GM19025 (cell line): ENCODE measurements at regions not wholly inside any gene's neighbourhood (a gene's known extent, or its start where the extent isn't known, plus 50 kb on each side); places are given as distances from the start of the nearest gene placed in this dataset.
"Not testable (repeated sequence)": the region's sequence is repeated elsewhere in the genome, so short reads cannot be mapped to it uniquely, and the experiment has no call there.

Experiments used
- ATAC-seq: cut with Tn5 transposase; IDR thresholded peaks from one replicate; pipeline ENCODE4 v1.9.1; 2021; ENCODE audit warnings: mild to moderate bottlenecking, low read depth, moderate library complexity; ENCODE audit not compliant: unreplicated experiment

GRCh38 chrX:121802881-121803412, 755.5 kb downstream of the GLUD2 start:
- no peak for ATAC-seq

- ATAC-seq: no peak
These were observed 776.0 kb downstream of the GLUD2 start for GRCh38 chrX:121823406-121823805.

- no peak for ATAC-seq
These were observed 784.2 kb downstream of the GLUD2 start for GRCh38 chrX:121831601-121832000.

GRCh38 chrX:121832446-121832845, 785.0 kb downstream of the GLUD2 start:
- ATAC-seq: no peak

- no peak for ATAC-seq
These were observed 788.6 kb downstream of the GLUD2 start for GRCh38 chrX:121836000-121836399.

GRCh38 chrX:121851033-121851432, 803.6 kb downstream of the GLUD2 start:
- no peak for ATAC-seq

GRCh38 chrX:121853762-121854613, 806.6 kb downstream of the GLUD2 start:
- ATAC-seq: no peak

- no peak for ATAC-seq
These were observed 807.2 kb downstream of the GLUD2 start for GRCh38 chrX:121854614-121854911.

GRCh38 chrX:121858867-121859647, 811.6 kb downstream of the GLUD2 start:
- no peak for ATAC-seq

- no peak for ATAC-seq
These were observed 816.6 kb downstream of the GLUD2 start for GRCh38 chrX:121863976-121864375.

GRCh38 chrX:121864561-121864960, 817.2 kb downstream of the GLUD2 start:
- no peak for ATAC-seq

GRCh38 chrX:121869876-121870477, 822.6 kb downstream of the GLUD2 start:
- ATAC-seq: no peak

GRCh38 chrX:121871122-121871521, 823.7 kb downstream of the GLUD2 start:
- no peak for ATAC-seq

- no peak for ATAC-seq
These were observed 828.9 kb downstream of the GLUD2 start for GRCh38 chrX:121876305-121876704.

- ATAC-seq: not testable (repeated sequence)
These were observed 829.9 kb downstream of the GLUD2 start for GRCh38 chrX:121877337-121877736.

- no peak for ATAC-seq
These were observed 839.1 kb downstream of the GLUD2 start for GRCh38 chrX:121886557-121886956.

- ATAC-seq: no peak
These were observed 847.3 kb downstream of the GLUD2 start for GRCh38 chrX:121894756-121895155.

GRCh38 chrX:121902463-121902862, 855.1 kb downstream of the GLUD2 start:
- ATAC-seq: no peak

GRCh38 chrX:121903961-121904360, 856.6 kb downstream of the GLUD2 start:
- ATAC-seq: no peak

GRCh38 chrX:121921258-121921657, 873.8 kb downstream of the GLUD2 start:
- ATAC-seq: no peak

- ATAC-seq: no peak
These were observed 884.2 kb downstream of the GLUD2 start for GRCh38 chrX:121931567-121931966.
